ENCODE measurements at regions not wholly inside any gene's neighbourhood (a gene's known extent, or its start where the extent isn't known, plus 50 kb on each side); places are given as distances from the start of the nearest gene placed in this dataset.

- TF ChIP-seq, protein P1, sequence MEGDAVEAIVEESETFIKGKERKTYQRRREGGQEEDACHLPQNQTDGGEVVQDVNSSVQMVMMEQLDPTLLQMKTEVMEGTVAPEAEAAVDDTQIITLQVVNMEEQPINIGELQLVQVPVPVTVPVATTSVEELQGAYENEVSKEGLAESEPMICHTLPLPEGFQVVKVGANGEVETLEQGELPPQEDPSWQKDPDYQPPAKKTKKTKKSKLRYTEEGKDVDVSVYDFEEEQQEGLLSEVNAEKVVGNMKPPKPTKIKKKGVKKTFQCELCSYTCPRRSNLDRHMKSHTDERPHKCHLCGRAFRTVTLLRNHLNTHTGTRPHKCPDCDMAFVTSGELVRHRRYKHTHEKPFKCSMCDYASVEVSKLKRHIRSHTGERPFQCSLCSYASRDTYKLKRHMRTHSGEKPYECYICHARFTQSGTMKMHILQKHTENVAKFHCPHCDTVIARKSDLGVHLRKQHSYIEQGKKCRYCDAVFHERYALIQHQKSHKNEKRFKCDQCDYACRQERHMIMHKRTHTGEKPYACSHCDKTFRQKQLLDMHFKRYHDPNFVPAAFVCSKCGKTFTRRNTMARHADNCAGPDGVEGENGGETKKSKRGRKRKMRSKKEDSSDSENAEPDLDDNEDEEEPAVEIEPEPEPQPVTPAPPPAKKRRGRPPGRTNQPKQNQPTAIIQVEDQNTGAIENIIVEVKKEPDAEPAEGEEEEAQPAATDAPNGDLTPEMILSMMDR (IDR thresholded peaks at IDR 0.05) = no peak
- TF ChIP-seq POLR2A (IDR thresholded peaks at IDR 0.05) = no peak
- no peak for TF ChIP-seq POLR2AphosphoS5 (IDR thresholded peaks at IDR 0.05)
These were observed 129.3 kb downstream of the WNT5A start for GRCh38 chr3:55357796-55358195.
